Lung (tissue), 11 donors: ENCODE measurements at regions not wholly inside any gene's neighbourhood (a gene's known extent, or its start where the extent isn't known, plus 50 kb on each side); places are given as distances from the start of the nearest gene placed in this dataset.

Source experiments
- ATAC-seq: fragments of 200-7000 bp; cut with Tn5 transposase; one replicate; pipeline ENCODE4 v1.9.1; 2020; ENCODE audit warnings: moderate number of reproducible peaks; ENCODE audit not compliant: insufficient read depth, low FRiP score
- DNase-seq, 3 donors: peaks; one replicate each; pipeline ENCODE4 v3.0.0-alpha.2; 2013 to 2017
- H3K27ac ChIP-seq, 2 donors: one replicate each; pipeline ENCODE4 v1.5.1; 2013; ENCODE audit warnings: mild to moderate bottlenecking in 2 of 2, moderate library complexity in 2 of 2, control low read depth in 1 of 2, inconsistent platforms in 1 of 2, low read depth in 1 of 2, low read length in 1 of 2
- H3K27me3 ChIP-seq, 3 donors: one replicate each; pipeline ENCODE4 v1.5.1; 2013; ENCODE audit warnings: low read length in 2 of 3; ENCODE audit not compliant: control insufficient read depth in 3 of 3, insufficient read depth in 3 of 3
- H3K36me3 ChIP-seq, 4 donors: one replicate each; pipeline ENCODE4 v1.5.1; 2013; ENCODE audit warnings: low read length in 4 of 4, mild to moderate bottlenecking in 1 of 4, moderate library complexity in 1 of 4; ENCODE audit not compliant: control insufficient read depth in 4 of 4, insufficient read depth in 4 of 4
- H3K4me1 ChIP-seq, 5 donors: one replicate each; pipeline ENCODE4 v1.5.1; 2013; ENCODE audit warnings: low read length in 5 of 5, mild to moderate bottlenecking in 2 of 5, moderate library complexity in 1 of 5; ENCODE audit not compliant: control insufficient read depth in 5 of 5, insufficient read depth in 5 of 5
- H3K4me3 ChIP-seq: one replicate; pipeline ENCODE4 v1.5.1; 2013; ENCODE audit warnings: mild to moderate bottlenecking, control low read depth, moderate library complexity
- H3K9ac ChIP-seq, 2 donors: one replicate each; pipeline ENCODE4 v1.5.1; 2013; ENCODE audit warnings: low read length in 2 of 2, control low read depth in 1 of 2; ENCODE audit not compliant: insufficient read depth in 1 of 2
- H3K9me3 ChIP-seq, 4 donors: one replicate each; pipeline ENCODE4 v1.5.1; 2013; ENCODE audit warnings: low read length in 3 of 4, mild to moderate bottlenecking in 1 of 4, moderate library complexity in 1 of 4; ENCODE audit not compliant: control insufficient read depth in 4 of 4, insufficient read depth in 3 of 4
- WGBS, 2 donors: extraction: QIAGEN DNeasy Blood & Tissue Kit; methylation state at CpG; one replicate each; pipeline ENCODE4 v1.1.7; 2013; 5-methylcytosine and 5-hydroxymethylcytosine counted together
- TF ChIP-seq, protein P1 (sequence below): IDR thresholded peaks from 2 replicates; pipeline ENCODE4 v1.5.1; 2012; ENCODE audit warnings: mild to moderate bottlenecking; ENCODE audit errors: control extremely low read depth, extremely low read depth
- donor health status: control.
- donor health status: control.
- donor health status: Bipolar disorder and iron deficiency.
- donor health status: healthy.
- donor health status: DM: yes; HTN: yes; CAD: no.

DNA sequence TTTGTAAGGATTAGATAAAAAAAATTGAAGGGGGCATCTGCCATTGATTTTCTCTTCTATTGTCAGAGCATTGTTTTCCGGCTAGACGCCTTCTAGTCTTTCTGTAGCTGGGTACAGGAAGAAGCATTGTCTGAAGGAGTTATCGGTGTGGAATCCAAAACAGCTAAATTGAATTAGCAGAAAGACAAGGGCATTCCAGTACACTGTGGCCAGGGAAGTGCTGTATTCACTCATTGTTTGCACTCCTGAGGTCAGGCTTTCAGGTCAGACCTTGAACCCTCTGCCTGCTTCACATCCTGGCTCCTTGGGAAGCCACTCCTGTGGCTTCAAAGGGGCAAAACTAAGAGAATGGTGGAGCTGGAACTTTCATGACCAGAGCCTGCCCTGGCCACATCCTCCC is 81.1 kb upstream of the SNAP25 start:
- TF ChIP-seq, protein P1, sequence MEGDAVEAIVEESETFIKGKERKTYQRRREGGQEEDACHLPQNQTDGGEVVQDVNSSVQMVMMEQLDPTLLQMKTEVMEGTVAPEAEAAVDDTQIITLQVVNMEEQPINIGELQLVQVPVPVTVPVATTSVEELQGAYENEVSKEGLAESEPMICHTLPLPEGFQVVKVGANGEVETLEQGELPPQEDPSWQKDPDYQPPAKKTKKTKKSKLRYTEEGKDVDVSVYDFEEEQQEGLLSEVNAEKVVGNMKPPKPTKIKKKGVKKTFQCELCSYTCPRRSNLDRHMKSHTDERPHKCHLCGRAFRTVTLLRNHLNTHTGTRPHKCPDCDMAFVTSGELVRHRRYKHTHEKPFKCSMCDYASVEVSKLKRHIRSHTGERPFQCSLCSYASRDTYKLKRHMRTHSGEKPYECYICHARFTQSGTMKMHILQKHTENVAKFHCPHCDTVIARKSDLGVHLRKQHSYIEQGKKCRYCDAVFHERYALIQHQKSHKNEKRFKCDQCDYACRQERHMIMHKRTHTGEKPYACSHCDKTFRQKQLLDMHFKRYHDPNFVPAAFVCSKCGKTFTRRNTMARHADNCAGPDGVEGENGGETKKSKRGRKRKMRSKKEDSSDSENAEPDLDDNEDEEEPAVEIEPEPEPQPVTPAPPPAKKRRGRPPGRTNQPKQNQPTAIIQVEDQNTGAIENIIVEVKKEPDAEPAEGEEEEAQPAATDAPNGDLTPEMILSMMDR, result no peak
- 67 to 82% methylated on average over 3 of the region's 3 CpGs for WGBS, 2 donors
- H3K27ac ChIP-seq, result no peak overlapping the region

DNA sequence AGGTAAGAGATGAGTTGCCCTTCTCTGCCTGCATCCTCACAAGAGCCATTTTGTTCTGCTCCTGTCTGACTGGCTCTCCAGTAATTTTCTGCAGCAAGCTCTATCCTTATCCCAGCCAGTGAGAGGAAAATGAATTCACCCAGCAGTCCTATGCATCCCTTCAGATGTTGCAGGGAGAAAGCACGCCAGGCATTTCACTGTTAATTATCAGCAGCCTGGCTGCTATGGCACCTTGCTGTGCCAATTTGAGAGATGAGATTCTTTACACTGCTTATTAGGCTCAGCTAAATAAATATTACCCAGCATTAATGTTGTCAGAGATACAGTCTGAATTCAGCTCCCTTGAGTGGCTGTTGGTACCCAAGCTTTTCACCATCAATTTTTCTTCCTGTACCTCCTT is 61.1 kb upstream of the SNAP25 start:
- Histone ChIP-seq H3K36me3 (no peaks in the 10 kb centered on the region), H3K4me1 (no peaks in the 10 kb centered on the region), H3K4me3 (no peak overlapping the region), H3K27ac (no peak overlapping the region), H3K9ac (no peak overlapping the region), H3K27me3 (no peaks in the 10 kb centered on the region), H3K9me3 (no peaks in the 10 kb centered on the region)
- DNase-seq (no peak), ATAC-seq (no peak)
- TF ChIP-seq, protein P1, result no peak
- 47 to 83% methylated on average over 1 of the region's 1 CpG for WGBS, 2 donors

More for the DNA sequence above, 81.1 kb upstream of the SNAP25 start:
- H3K27me3 ChIP-seq, result no peaks in the 10 kb centered on the region
- H3K9ac ChIP-seq, result no peak overlapping the region
- H3K4me3 ChIP-seq, result no peak overlapping the region
- DNase-seq (no peak), ATAC-seq (no peak)
- peaks cover 0 to 3% (median 0%) of the 10 kb centered on the region in 4 donors for H3K9me3 ChIP-seq
- H3K4me1 ChIP-seq, result peaks cover 0 to 6% (median 0%) of the 10 kb centered on the region in 5 donors
- no peaks in the 10 kb centered on the region for H3K36me3 ChIP-seq

GRCh38 chr20:10167040-10167439 is 51.6 kb upstream of the SNAP25 start:
- Histone ChIP-seq H3K9me3 (peaks cover 0 to 3% (median 0%) of the 10 kb centered on the region in 4 donors), H3K4me1 (no peaks in the 10 kb centered on the region), H3K27me3 (no peaks in the 10 kb centered on the region), H3K4me3 (no peak overlapping the region), H3K36me3 (no peaks in the 10 kb centered on the region), H3K9ac (no peak overlapping the region), H3K27ac (no peak overlapping the region)
- ATAC-seq (no peak), DNase-seq (no peak)
- WGBS, 2 donors, result 80 to 83% methylated on average over 2 of the region's 2 CpGs
- TF ChIP-seq, protein P1, result no peak

GRCh38 chr20:10167594-10167993 is 51.0 kb upstream of the SNAP25 start:
- ATAC-seq (no peak), DNase-seq (no peak)
- H3K9me3 ChIP-seq, result peaks cover 0 to 3% (median 0%) of the 10 kb centered on the region in 4 donors
- H3K27ac ChIP-seq, result no peak overlapping the region
- no peak overlapping the region for H3K4me3 ChIP-seq
- peaks cover 0 to 4% (median 0%) of the 10 kb centered on the region in 5 donors for H3K4me1 ChIP-seq
- H3K9ac ChIP-seq, result no peak overlapping the region
- TF ChIP-seq, protein P1, result no peak
- WGBS, 2 donors, result 77 to 79% methylated on average over 2 of the region's 2 CpGs
- no peaks in the 10 kb centered on the region for H3K27me3 ChIP-seq
- no peaks in the 10 kb centered on the region for H3K36me3 ChIP-seq
